ENCODE measurements at regions not wholly inside any gene's neighbourhood (a gene's known extent, or its start where the extent isn't known, plus 50 kb on each side); places are given as distances from the start of the nearest gene placed in this dataset.
A peak's percentile ranks its signal among the peaks of the same experiment; 100 is the strongest.

DNA sequence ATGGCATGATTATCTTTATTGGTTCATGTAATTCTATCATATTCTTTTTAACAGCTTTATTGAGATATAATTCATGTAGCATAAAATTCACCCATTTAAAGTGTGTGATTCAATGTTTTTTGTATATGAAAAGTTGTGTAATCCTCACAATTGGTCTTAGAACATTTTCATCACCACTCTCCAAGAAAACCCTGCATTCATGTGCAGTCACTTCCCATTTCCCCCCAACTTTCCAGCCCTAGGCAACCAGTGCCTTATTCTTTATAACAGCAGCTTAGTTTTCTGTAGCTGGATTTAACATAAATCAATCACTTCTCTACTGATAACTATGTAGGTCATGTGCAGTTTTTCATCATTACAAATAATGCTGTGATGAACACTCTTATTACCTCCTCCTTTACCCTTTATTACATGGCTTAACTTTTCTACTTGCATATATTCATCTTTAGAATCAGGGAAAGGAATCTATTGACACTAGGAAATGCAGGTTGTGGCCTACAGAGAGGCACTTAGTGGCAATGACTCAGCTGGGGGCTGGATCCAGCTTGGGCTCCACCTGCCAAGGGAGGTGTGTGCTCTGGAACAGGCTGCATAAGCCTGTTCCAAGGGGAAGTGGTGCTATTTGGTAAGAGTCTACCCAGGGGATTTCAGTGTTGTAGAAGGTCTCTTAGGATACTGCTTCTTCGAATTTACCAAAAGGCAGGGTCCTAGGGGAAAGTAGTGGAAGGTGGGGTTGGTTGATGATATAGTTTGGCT, 89.1 kb downstream of the ETAA1 start:
- ChIA-PET CTCF (no interaction called here), POLR2A (no interaction called here)
- H3K27ac ChIP-seq (ENCODE audit: insufficient read depth, low read depth, low read length) = no peak overlapping the region
- no peaks in the 10 kb centered on the region for H3K79me2 ChIP-seq (ENCODE audit: control insufficient read depth, insufficient read depth, low read length)
- no peaks in the 10 kb centered on the region for H4K20me1 ChIP-seq (replicated peaks; ENCODE audit: control insufficient read depth, extremely low read depth, insufficient read depth, low read length)
- peak; percentile 24 for FAIRE-seq
- no peak overlapping the region for H3K4me2 ChIP-seq (ENCODE audit: insufficient read depth, low read length)
- no peak overlapping the region for H3K9ac ChIP-seq (replicated peaks; ENCODE audit: extremely low read depth, insufficient read depth, low read length)
- no peak overlapping the region for H3K4me3 ChIP-seq (replicated peaks in 1 of 3; ENCODE audit: insufficient read depth in 1 of 3, low read depth in 1 of 3, low read length in 3 of 3)
- DNase-seq (ENCODE audit: low read depth, low spot score) = no peak
- intact Hi-C loops (cut with micrococcal nuclease) (no loop called here), dilution Hi-C loops (cut with MboI; ENCODE audit: extremely low pct_ligation_motif_present, low sequenced_read_pairs) (no loop called here)
- no peaks in the 10 kb centered on the region for H3K9me1 ChIP-seq (replicated peaks; ENCODE audit: control insufficient read depth, extremely low read depth, insufficient read depth, low read length)
- H3K27me3 ChIP-seq (ENCODE audit: control insufficient read depth in 2 of 2, insufficient read depth in 2 of 2, low read length in 2 of 2) = no peaks in the 10 kb centered on the region
- TF ChIP-seq POLR2A (IDR thresholded peaks at IDR 0.05; ENCODE audit: low read depth, low read length) = no peak
- no peak for TF ChIP-seq POLR2AphosphoS5 (IDR thresholded peaks at IDR 0.05; ENCODE audit: insufficient read depth, low read depth, low read length)
- TF ChIP-seq, protein P1, sequence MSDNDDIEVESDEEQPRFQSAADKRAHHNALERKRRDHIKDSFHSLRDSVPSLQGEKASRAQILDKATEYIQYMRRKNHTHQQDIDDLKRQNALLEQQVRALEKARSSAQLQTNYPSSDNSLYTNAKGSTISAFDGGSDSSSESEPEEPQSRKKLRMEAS (IDR thresholded peaks at IDR 0.05; ENCODE audit: insufficient read depth, insufficient read length) = no peak
- TF ChIP-seq, protein P2, sequence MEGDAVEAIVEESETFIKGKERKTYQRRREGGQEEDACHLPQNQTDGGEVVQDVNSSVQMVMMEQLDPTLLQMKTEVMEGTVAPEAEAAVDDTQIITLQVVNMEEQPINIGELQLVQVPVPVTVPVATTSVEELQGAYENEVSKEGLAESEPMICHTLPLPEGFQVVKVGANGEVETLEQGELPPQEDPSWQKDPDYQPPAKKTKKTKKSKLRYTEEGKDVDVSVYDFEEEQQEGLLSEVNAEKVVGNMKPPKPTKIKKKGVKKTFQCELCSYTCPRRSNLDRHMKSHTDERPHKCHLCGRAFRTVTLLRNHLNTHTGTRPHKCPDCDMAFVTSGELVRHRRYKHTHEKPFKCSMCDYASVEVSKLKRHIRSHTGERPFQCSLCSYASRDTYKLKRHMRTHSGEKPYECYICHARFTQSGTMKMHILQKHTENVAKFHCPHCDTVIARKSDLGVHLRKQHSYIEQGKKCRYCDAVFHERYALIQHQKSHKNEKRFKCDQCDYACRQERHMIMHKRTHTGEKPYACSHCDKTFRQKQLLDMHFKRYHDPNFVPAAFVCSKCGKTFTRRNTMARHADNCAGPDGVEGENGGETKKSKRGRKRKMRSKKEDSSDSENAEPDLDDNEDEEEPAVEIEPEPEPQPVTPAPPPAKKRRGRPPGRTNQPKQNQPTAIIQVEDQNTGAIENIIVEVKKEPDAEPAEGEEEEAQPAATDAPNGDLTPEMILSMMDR (IDR thresholded peaks at IDR 0.05; ENCODE audit: extremely low read depth in 1 of 2, insufficient read depth in 1 of 2, low read depth in 1 of 2, low read length in 2 of 2) = no peak
- TF ChIP-seq EZH2 (IDR thresholded peaks at IDR 0.05; ENCODE audit: borderline replicate concordance, low read depth, low read length, severe bottlenecking) = no peak
- no peak for TF ChIP-seq MYC (IDR thresholded peaks at IDR 0.05; ENCODE audit: low read depth, low read length)
- no peak for TF ChIP-seq GATA2 (IDR thresholded peaks at IDR 0.05; ENCODE audit: insufficient read depth, insufficient read length, low read depth, low read length)
- no peaks in the 10 kb centered on the region for H3K9me3 ChIP-seq (replicated peaks; ENCODE audit: control insufficient read depth, insufficient read depth, low read length)
- no TSS peak for BruUV-seq (replicated peaks)
- H2AFZ ChIP-seq (ENCODE audit: low read depth, low read length) = no peak overlapping the region
- H3K4me1 ChIP-seq (ENCODE audit: control insufficient read depth, extremely low read depth, insufficient read depth, low read length) = no peaks in the 10 kb centered on the region
- no peaks in the 10 kb centered on the region for H3K36me3 ChIP-seq (ENCODE audit: control insufficient read depth in 2 of 2, extremely low read depth in 1 of 2, insufficient read depth in 2 of 2, low read length in 2 of 2)
